HG03354 (cell line): ENCODE measurements at regions not wholly inside any gene's neighbourhood (a gene's known extent, or its start where the extent isn't known, plus 50 kb on each side); places are given as distances from the start of the nearest gene placed in this dataset.
"Not testable (repeated sequence)": the region's sequence is repeated elsewhere in the genome, so short reads cannot be mapped to it uniquely, and the experiment has no call there.

ENCODE experiments used
- ATAC-seq: cut with Tn5 transposase; IDR thresholded peaks from one replicate; pipeline ENCODE4 v1.9.1; 2021; ENCODE audit warnings: mild to moderate bottlenecking; ENCODE audit not compliant: unreplicated experiment, poor library complexity, severe bottlenecking

- ATAC-seq: no peak
Measured at GRCh38 chr16:60027351-60027750, 1293.2 kb upstream of the GOT2 start.

GRCh38 chr16:60013076-60013475 lies 1279.0 kb upstream of the GOT2 start:
- no peak for ATAC-seq

GRCh38 chr16:60001523-60001922 lies 1267.4 kb upstream of the GOT2 start:
- ATAC-seq: no peak

- ATAC-seq: no peak
Measured at GRCh38 chr16:59997706-59998105, 1263.6 kb upstream of the GOT2 start.

GRCh38 chr16:59993101-59993500 lies 1259.0 kb upstream of the GOT2 start:
- ATAC-seq: no peak

- no peak for ATAC-seq
Measured at GRCh38 chr16:59991171-59991570, 1257.1 kb upstream of the GOT2 start.

- no peak for ATAC-seq
Measured at GRCh38 chr16:59988591-59988990, 1254.5 kb upstream of the GOT2 start.

GRCh38 chr16:59975953-59976352 lies 1241.8 kb upstream of the GOT2 start:
- no peak for ATAC-seq

- no peak for ATAC-seq
Measured at GRCh38 chr16:59973966-59974365, 1239.8 kb upstream of the GOT2 start.

GRCh38 chr16:59971264-59971663 lies 1237.1 kb upstream of the GOT2 start:
- ATAC-seq: no peak

- no peak for ATAC-seq
Measured at GRCh38 chr16:59964232-59964924, 1230.3 kb upstream of the GOT2 start.

- ATAC-seq: no peak
Measured at GRCh38 chr16:59959311-59959710, 1225.2 kb upstream of the GOT2 start.

GRCh38 chr16:59950431-59950830 lies 1216.3 kb upstream of the GOT2 start:
- no peak for ATAC-seq

- not testable (repeated sequence) for ATAC-seq
Measured at GRCh38 chr16:59944041-59944440, 1209.9 kb upstream of the GOT2 start.

- ATAC-seq: no peak
Measured at GRCh38 chr16:59941594-59941993, 1207.5 kb upstream of the GOT2 start.

GRCh38 chr16:59920054-59920453 lies 1185.9 kb upstream of the GOT2 start:
- no peak for ATAC-seq

- no peak for ATAC-seq
Measured at GRCh38 chr16:59913666-59914065, 1179.5 kb upstream of the GOT2 start.

GRCh38 chr16:59909262-59909661 lies 1175.1 kb upstream of the GOT2 start:
- ATAC-seq: no peak

GRCh38 chr16:59907611-59908010 lies 1173.5 kb upstream of the GOT2 start:
- ATAC-seq: no peak

- ATAC-seq: no peak
Measured at GRCh38 chr16:59905606-59906005, 1171.5 kb upstream of the GOT2 start.

- no peak for ATAC-seq
Measured at GRCh38 chr16:59905131-59905530, 1171.0 kb upstream of the GOT2 start.

- ATAC-seq: no peak
Measured at GRCh38 chr16:59899940-59900339, 1165.8 kb upstream of the GOT2 start.
